Uterus (tissue), 3 donors: ENCODE measurements at regions not wholly inside any gene's neighbourhood (a gene's known extent, or its start where the extent isn't known, plus 50 kb on each side); places are given as distances from the start of the nearest gene placed in this dataset.
"Not testable (repeated sequence)": the region's sequence is repeated elsewhere in the genome, so short reads cannot be mapped to it uniquely, and the experiment has no call there.

ENCODE experiments used
- DNase-seq, 2 donors: peaks; one replicate each; pipeline ENCODE4 v3.0.0-alpha.2; 2019 to 2020
- H3K27ac ChIP-seq, 2 donors: fragments of 200-600 bp; sonication (generic); 1 replicate in 1 of 2; 2 replicates in 1 of 2; pipeline ENCODE4 v1.5.1; 2016 to 2018
- H3K27me3 ChIP-seq, 2 donors: fragments of 200-600 bp; sonication (generic); one replicate each; pipeline ENCODE4 v1.5.1; 2018 to 2019; ENCODE audit warnings: control low read depth in 1 of 2
- H3K36me3 ChIP-seq, 2 donors: fragments of 200-600 bp; sonication (generic); one replicate each; pipeline ENCODE4 v1.5.1; 2019; ENCODE audit warnings: control low read depth in 1 of 2
- H3K4me1 ChIP-seq, 2 donors: fragments of 200-600 bp; sonication (generic); one replicate each; pipeline ENCODE4 v1.5.1; 2018 to 2019; ENCODE audit warnings: control low read depth in 1 of 2
- H3K4me3 ChIP-seq, 2 donors: fragments of 200-600 bp; sonication (generic); 1 replicate in 1 of 2; 2 replicates in 1 of 2; pipeline ENCODE4 v1.5.1; 2018 to 2019; ENCODE audit warnings: mild to moderate bottlenecking in 1 of 2
- H3K9me3 ChIP-seq, 2 donors: fragments of 200-600 bp; sonication (generic); one replicate each; pipeline ENCODE4 v1.5.1; 2019; ENCODE audit warnings: control low read depth in 1 of 2
- CTCF ChIP-seq, 4 experiments: fragments of 200-600 bp in 2 of 4; fragments of 450-650 bp in 2 of 4; sonication (generic) in 2 of 4; IDR thresholded peaks; one replicate each; pipeline ENCODE4 v1.5.1; 2016 to 2019; ENCODE audit warnings: antibody characterized with exemption in 4 of 4, mild to moderate bottlenecking in 2 of 4, moderate library complexity in 1 of 4
- POLR2A ChIP-seq, 2 donors: fragments of 450-650 bp; IDR thresholded peaks; one replicate each; pipeline ENCODE4 v1.6.1; 2016; ENCODE audit warnings: antibody characterized with exemption in 2 of 2, mild to moderate bottlenecking in 1 of 2, moderate library complexity in 1 of 2
- intact Hi-C: fragments of 100-400 bp; cut with DNase I; formaldehyde crosslinking; loops from one replicate; pipeline ENCODE4 v1.15.1; 2023; ENCODE audit warnings: low total_unique reads
- donor health status: DM: yes; HTN: yes; CAD: no.

- no peak for TF ChIP-seq POLR2A (IDR thresholded peaks at IDR 0.05)
- no peak for DNase-seq
- H3K27me3 ChIP-seq, result no peaks in the 10 kb centered on the region
- no peak overlapping the region for H3K4me3 ChIP-seq
- intact Hi-C loops, result no loop called here
- H3K27ac ChIP-seq, result no peak overlapping the region
- no peaks in the 10 kb centered on the region for H3K4me1 ChIP-seq
- no peaks in the 10 kb centered on the region for H3K36me3 ChIP-seq
- no peaks in the 10 kb centered on the region for H3K9me3 ChIP-seq
These were observed 524.8 kb downstream of the ZNF516 start for GRCh38 chr18:75970212-75970611.

- intact Hi-C loops, result no loop called here
- TF ChIP-seq CTCF (IDR thresholded peaks at IDR 0.05) (no peak), POLR2A (IDR thresholded peaks at IDR 0.05) (no peak)
- no peaks in the 10 kb centered on the region for H3K36me3 ChIP-seq
These were observed 528.6 kb downstream of the ZNF516 start for GRCh38 chr18:75966431-75966830.

GRCh38 chr18:75962036-75962572 lies 532.9 kb downstream of the ZNF516 start:
- Histone ChIP-seq H3K9me3 (no peaks in the 10 kb centered on the region), H3K27me3 (no peaks in the 10 kb centered on the region), H3K4me1 (no peaks in the 10 kb centered on the region), H3K27ac (no peak overlapping the region), H3K4me3 (no peak overlapping the region), H3K36me3 (no peaks in the 10 kb centered on the region)
- no peak for DNase-seq
- no peak for TF ChIP-seq CTCF (IDR thresholded peaks at IDR 0.05)
- no peak for TF ChIP-seq POLR2A (IDR thresholded peaks at IDR 0.05)
- intact Hi-C loops, result no loop called here

More at GRCh38 chr18:75966431-75966830, 528.6 kb downstream of the ZNF516 start:
- no peaks in the 10 kb centered on the region for H3K27me3 ChIP-seq
- DNase-seq, result no peak
- H3K4me3 ChIP-seq, result no peak overlapping the region
- H3K4me1 ChIP-seq, result no peaks in the 10 kb centered on the region
- H3K27ac ChIP-seq, result no peak overlapping the region
- no peaks in the 10 kb centered on the region for H3K9me3 ChIP-seq

- H3K4me1 ChIP-seq, H3K4me3 ChIP-seq, H3K27me3 ChIP-seq, intact Hi-C loops, H3K36me3 ChIP-seq, H3K9me3 ChIP-seq, H3K27ac ChIP-seq, DNase-seq: not testable (repeated sequence)
These were observed 532.9 kb upstream of the SMIM21 start for GRCh38 chr18:75960356-75960755.

- H3K4me3 ChIP-seq, result no peak overlapping the region
- H3K27me3 ChIP-seq, result no peaks in the 10 kb centered on the region
- no peaks in the 10 kb centered on the region for H3K4me1 ChIP-seq
- no peak overlapping the region for H3K27ac ChIP-seq
- H3K36me3 ChIP-seq, result no peaks in the 10 kb centered on the region
- H3K9me3 ChIP-seq, result no peaks in the 10 kb centered on the region
- no peak for TF ChIP-seq CTCF (IDR thresholded peaks at IDR 0.05)
- no peak for TF ChIP-seq POLR2A (IDR thresholded peaks at IDR 0.05)
- DNase-seq, result no peak
- intact Hi-C loops, result no loop called here
These were observed 531.6 kb upstream of the SMIM21 start for GRCh38 chr18:75959150-75959549.

- DNase-seq, result no peak
- intact Hi-C loops, result no loop called here
- no peaks in the 10 kb centered on the region for H3K27me3 ChIP-seq
These were observed 531.2 kb upstream of the SMIM21 start for GRCh38 chr18:75958683-75959082.

More at GRCh38 chr18:75958683-75959082, 531.2 kb upstream of the SMIM21 start:
- H3K4me3 ChIP-seq, result no peak overlapping the region
- no peak for TF ChIP-seq POLR2A (IDR thresholded peaks at IDR 0.05)
- TF ChIP-seq CTCF (IDR thresholded peaks at IDR 0.05), result no peak
- H3K36me3 ChIP-seq, result no peaks in the 10 kb centered on the region
- H3K27ac ChIP-seq, result no peak overlapping the region
- H3K4me1 ChIP-seq, result no peaks in the 10 kb centered on the region
- H3K9me3 ChIP-seq, result no peaks in the 10 kb centered on the region
